Smooth muscle cell (in vitro differentiated cells): ENCODE measurements at regions not wholly inside any gene's neighbourhood (a gene's known extent, or its start where the extent isn't known, plus 50 kb on each side); places are given as distances from the start of the nearest gene placed in this dataset.

Experiments used
- DNase-seq: peaks from one replicate; lab custom pipeline; 2025; ENCODE audit not compliant: unreplicated experiment; lab: John Stamatoyannopoulos, UW
- H2AFZ ChIP-seq: fragments of 200-600 bp; sonication (generic); 2 replicates; pipeline ENCODE4 v1.6.0; 2016; ENCODE audit warnings: antibody characterized with exemption, low read depth, mild to moderate bottlenecking
- H3F3A ChIP-seq: fragments of 200-600 bp; sonication (generic); 2 replicates; pipeline ENCODE4 v1.6.0; 2017; ENCODE audit warnings: antibody characterized with exemption, low read depth
- H3K27ac ChIP-seq: fragments of 200-600 bp; sonication (generic); 2 replicates; pipeline ENCODE4 v1.5.1; 2016; ENCODE audit warnings: low read depth, mild to moderate bottlenecking
- H3K27me3 ChIP-seq: fragments of 200-600 bp; sonication (generic); 2 replicates; pipeline ENCODE4 v1.6.1; 2016; ENCODE audit warnings: low read depth, mild to moderate bottlenecking
- H3K36me3 ChIP-seq: fragments of 200-600 bp; sonication (generic); 2 replicates; pipeline ENCODE4 v1.5.1; 2016; ENCODE audit warnings: low read depth
- H3K4me1 ChIP-seq: fragments of 200-600 bp; sonication (generic); 2 replicates; pipeline ENCODE4 v1.5.1; 2016; ENCODE audit warnings: low read depth
- H3K4me2 ChIP-seq: fragments of 200-600 bp; sonication (generic); 2 replicates; pipeline ENCODE4 v1.6.0; 2016; ENCODE audit warnings: mild to moderate bottlenecking
- H3K4me3 ChIP-seq: fragments of 200-600 bp; sonication (generic); 2 replicates; pipeline ENCODE4 v1.5.1; 2016; ENCODE audit warnings: mild to moderate bottlenecking
- H3K79me2 ChIP-seq: fragments of 200-600 bp; sonication (generic); 2 replicates; pipeline ENCODE4 v1.6.0; 2016; ENCODE audit warnings: low read depth, mild to moderate bottlenecking
- H3K9ac ChIP-seq: fragments of 200-600 bp; sonication (generic); 2 replicates; pipeline ENCODE4 v1.6.0; 2016; ENCODE audit warnings: low read depth
- H3K9me3 ChIP-seq: fragments of 200-600 bp; sonication (generic); replicated peaks from 2 replicates; pipeline ENCODE4 v1.5.1; 2016; ENCODE audit warnings: low read depth
- H4K20me1 ChIP-seq: fragments of 200-600 bp; sonication (generic); 2 replicates; pipeline ENCODE4 v1.6.0; 2016; ENCODE audit warnings: low read depth
- WGBS: methylation state at CpG from one replicate; pipeline ENCODE4 v1.1.7; 2016; ENCODE audit warnings: low lambda C conversion rate; 5-methylcytosine and 5-hydroxymethylcytosine counted together
- TF ChIP-seq, protein P1 (sequence below): fragments of 200-600 bp; sonication (generic); IDR thresholded peaks from 2 replicates; pipeline ENCODE4 v1.5.1; 2017; ENCODE audit warnings: borderline replicate concordance, mild to moderate bottlenecking, antibody characterized with exemption; ENCODE audit not compliant: insufficient read depth, poor library complexity, severe bottlenecking

DNA sequence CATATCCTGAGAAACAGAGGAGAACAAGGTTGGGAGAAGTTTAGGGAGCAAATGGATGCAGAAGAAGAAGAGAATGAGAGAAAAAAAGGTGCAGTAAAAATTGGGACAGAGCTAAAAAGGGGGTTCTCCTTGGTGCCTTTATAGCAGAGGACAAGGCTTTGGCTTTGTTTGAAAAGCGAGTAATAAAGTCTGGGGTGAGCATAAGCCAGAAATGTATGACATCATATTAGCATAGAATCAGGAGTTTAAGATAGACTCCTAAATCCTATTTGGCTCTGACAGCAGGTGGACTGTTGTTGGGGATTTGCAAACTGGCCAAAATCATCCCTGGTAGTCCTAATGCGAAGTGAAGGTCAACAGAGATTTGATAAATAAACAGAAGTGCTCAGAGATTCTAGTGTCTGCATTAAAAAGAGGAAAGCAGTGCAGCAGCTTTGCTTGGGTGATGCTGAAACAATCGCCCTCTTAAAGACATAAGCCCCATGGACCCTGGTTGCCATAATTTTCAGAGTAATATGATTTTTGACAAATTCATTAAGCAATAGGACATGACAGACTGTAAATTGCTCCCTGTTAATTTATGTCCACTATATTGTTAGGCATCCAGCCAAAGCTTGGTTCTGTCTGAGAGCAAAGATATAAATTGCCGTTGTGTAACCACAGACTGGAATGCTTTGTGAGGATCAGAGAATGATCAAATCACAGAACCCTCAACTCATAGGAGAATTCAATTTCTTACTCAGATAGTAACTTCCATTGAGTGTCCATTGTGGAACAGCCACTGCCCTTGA is 385.0 kb upstream of the NFIA start:
- Histone ChIP-seq H2AFZ (no peak overlapping the region), H3K9ac (no peak overlapping the region), H3K79me2 (no peaks in the 10 kb centered on the region), H4K20me1 (no peaks in the 10 kb centered on the region), H3K27ac (no peak overlapping the region), H3K4me2 (no peak overlapping the region), H3K9me3 (peaks cover 3% of the 10 kb centered on the region), H3K27me3 (no peaks in the 10 kb centered on the region), H3K4me1 (no peaks in the 10 kb centered on the region), H3K4me3 (no peak overlapping the region), H3F3A (no peaks in the 10 kb centered on the region), H3K36me3 (no peaks in the 10 kb centered on the region)
- TF ChIP-seq, protein P1, sequence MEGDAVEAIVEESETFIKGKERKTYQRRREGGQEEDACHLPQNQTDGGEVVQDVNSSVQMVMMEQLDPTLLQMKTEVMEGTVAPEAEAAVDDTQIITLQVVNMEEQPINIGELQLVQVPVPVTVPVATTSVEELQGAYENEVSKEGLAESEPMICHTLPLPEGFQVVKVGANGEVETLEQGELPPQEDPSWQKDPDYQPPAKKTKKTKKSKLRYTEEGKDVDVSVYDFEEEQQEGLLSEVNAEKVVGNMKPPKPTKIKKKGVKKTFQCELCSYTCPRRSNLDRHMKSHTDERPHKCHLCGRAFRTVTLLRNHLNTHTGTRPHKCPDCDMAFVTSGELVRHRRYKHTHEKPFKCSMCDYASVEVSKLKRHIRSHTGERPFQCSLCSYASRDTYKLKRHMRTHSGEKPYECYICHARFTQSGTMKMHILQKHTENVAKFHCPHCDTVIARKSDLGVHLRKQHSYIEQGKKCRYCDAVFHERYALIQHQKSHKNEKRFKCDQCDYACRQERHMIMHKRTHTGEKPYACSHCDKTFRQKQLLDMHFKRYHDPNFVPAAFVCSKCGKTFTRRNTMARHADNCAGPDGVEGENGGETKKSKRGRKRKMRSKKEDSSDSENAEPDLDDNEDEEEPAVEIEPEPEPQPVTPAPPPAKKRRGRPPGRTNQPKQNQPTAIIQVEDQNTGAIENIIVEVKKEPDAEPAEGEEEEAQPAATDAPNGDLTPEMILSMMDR = no peak
- WGBS = 78% methylated on average over 4 of the region's 4 CpGs
- no peak for DNase-seq

DNA sequence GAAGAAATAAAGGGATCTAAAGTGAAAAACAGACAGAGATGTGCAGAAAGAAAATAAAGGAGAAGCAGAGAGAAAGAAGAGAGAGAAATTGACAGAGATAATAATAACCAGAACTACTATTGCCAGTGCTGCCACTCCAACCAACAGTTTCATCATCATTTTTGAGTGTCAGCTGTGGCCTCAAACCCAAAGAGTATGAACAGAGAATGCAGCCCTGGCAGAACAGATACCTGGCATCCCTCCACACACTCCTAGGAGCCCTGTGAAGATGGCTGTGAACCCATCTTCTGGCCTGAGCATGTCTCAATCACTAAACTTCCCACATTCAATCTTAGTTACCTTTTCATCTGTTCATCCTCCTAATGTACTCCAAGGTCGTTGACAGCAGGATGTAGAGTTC is 385.8 kb upstream of the NFIA start:
- 69% methylated on average over 1 of the region's 1 CpG for whole genome bisulfite sequencing
- no peak overlapping the region for H3K4me2 ChIP-seq
- no peak overlapping the region for H3K4me3 ChIP-seq
- peaks cover 3% of the 10 kb centered on the region for H3K9me3 ChIP-seq
- H3K36me3 ChIP-seq = no peaks in the 10 kb centered on the region
- no peak overlapping the region for H3K9ac ChIP-seq
- DNase-seq = no peak
- no peaks in the 10 kb centered on the region for H4K20me1 ChIP-seq
- H3K79me2 ChIP-seq = no peaks in the 10 kb centered on the region
- no peaks in the 10 kb centered on the region for H3K4me1 ChIP-seq
- no peak overlapping the region for H2AFZ ChIP-seq
- no peak overlapping the region for H3K27ac ChIP-seq
- H3F3A ChIP-seq = no peaks in the 10 kb centered on the region
- TF ChIP-seq, protein P1 = no peak
- no peaks in the 10 kb centered on the region for H3K27me3 ChIP-seq

DNA sequence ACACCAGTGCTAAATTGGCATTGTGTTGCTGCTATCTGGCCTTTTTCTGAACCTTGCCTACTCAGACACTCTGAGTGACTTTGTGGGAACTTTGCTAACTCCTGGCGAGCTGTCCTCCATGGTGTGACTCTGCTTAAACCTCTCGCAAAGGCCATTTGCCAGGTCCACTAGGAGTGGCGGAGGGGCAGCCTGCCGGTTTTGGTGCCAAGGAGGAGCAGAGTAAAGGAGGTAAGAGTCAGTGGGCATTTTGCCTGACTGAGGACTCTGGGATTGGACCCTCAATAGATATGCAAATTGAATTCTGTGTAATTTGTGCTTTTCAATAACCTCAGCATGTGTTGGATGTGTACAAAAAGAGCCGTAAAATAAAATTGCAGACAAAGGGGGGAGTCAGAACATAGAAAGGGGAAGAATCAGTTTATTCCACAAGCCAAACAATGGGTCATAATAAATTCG is 386.6 kb upstream of the NFIA start:
- H3K9ac ChIP-seq = no peak overlapping the region
- no peaks in the 10 kb centered on the region for H3K27me3 ChIP-seq
- H3K4me3 ChIP-seq = no peak overlapping the region
- H3K9me3 ChIP-seq = peaks cover 3% of the 10 kb centered on the region
- no peaks in the 10 kb centered on the region for H3K4me1 ChIP-seq
- H3K4me2 ChIP-seq = no peak overlapping the region
- H3K27ac ChIP-seq = no peak overlapping the region
- no peaks in the 10 kb centered on the region for H3K36me3 ChIP-seq
- no peak overlapping the region for H2AFZ ChIP-seq
- no peaks in the 10 kb centered on the region for H4K20me1 ChIP-seq
- TF ChIP-seq, protein P1 = no peak
- no peak for DNase-seq
- H3K79me2 ChIP-seq = no peaks in the 10 kb centered on the region
- WGBS = 89% methylated on average over 6 of the region's 6 CpGs
- no peaks in the 10 kb centered on the region for H3F3A ChIP-seq

DNA sequence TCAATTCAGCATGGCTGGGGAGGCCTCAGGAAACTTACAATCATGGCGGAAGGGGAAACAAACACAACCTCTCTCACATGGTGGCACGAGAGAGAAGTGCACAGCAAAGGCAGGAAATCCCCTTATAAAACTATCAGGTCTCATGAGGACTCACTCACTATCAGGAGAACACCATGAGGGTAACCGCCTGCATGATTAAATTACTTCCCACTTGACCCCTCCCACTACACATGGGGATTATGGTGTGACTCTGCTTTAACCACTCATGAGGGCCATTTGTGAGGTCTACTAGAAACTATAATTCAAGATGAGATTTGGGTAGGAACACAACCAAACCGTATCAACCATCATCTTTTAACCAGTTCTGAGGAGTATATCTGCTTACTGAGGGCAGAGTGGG is 387.4 kb upstream of the NFIA start:
- Histone ChIP-seq H3K79me2 (no peaks in the 10 kb centered on the region), H3K36me3 (no peaks in the 10 kb centered on the region), H3K27me3 (no peaks in the 10 kb centered on the region), H3K9me3 (peaks cover 3% of the 10 kb centered on the region), H3K4me1 (no peaks in the 10 kb centered on the region), H3K4me3 (no peak overlapping the region), H3K27ac (no peak overlapping the region), H3F3A (no peaks in the 10 kb centered on the region), H3K4me2 (no peak overlapping the region), H2AFZ (no peak overlapping the region), H4K20me1 (no peaks in the 10 kb centered on the region), H3K9ac (no peak overlapping the region)
- 82% methylated on average over 4 of the region's 4 CpGs for WGBS
- TF ChIP-seq, protein P1 = no peak
- DNase-seq = no peak
